ENCODE measurements at regions not wholly inside any gene's neighbourhood (a gene's known extent, or its start where the extent isn't known, plus 50 kb on each side); places are given as distances from the start of the nearest gene placed in this dataset.

DNA sequence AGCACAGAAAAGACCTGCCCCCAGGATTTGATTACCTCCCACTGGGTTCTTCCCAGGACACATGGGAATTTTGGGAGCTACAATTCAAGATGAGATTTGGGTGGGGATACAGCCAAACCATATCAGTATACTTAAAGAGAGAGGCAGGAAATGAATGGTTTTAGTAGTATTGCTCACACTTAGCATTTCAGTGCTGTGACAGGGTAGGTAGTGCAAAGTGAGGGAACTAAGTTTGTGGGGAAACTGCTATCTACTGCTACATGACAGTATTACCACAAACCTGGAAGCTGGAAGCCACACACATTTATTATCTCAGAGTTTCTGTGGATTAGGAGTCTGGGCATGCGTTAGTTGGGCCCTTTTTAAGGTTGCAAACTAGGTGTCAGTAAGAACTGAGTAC, 450.7 kb downstream of the LPIN1 start:
- ATAC-seq (replicated peaks) = peak; percentile 93
- H3K4me3 Mint-ChIP-seq = no peak overlapping the region
- no peaks in the 10 kb centered on the region for H3K27me3 Mint-ChIP-seq
- H3K27ac Mint-ChIP-seq = no peak overlapping the region
- H3K9me3 Mint-ChIP-seq = peaks cover 4% of the 10 kb centered on the region
- no peaks in the 10 kb centered on the region for H3K36me3 Mint-ChIP-seq (ENCODE audit: low read depth)
- peaks cover 4% of the 10 kb centered on the region for H3K4me1 Mint-ChIP-seq

DNA sequence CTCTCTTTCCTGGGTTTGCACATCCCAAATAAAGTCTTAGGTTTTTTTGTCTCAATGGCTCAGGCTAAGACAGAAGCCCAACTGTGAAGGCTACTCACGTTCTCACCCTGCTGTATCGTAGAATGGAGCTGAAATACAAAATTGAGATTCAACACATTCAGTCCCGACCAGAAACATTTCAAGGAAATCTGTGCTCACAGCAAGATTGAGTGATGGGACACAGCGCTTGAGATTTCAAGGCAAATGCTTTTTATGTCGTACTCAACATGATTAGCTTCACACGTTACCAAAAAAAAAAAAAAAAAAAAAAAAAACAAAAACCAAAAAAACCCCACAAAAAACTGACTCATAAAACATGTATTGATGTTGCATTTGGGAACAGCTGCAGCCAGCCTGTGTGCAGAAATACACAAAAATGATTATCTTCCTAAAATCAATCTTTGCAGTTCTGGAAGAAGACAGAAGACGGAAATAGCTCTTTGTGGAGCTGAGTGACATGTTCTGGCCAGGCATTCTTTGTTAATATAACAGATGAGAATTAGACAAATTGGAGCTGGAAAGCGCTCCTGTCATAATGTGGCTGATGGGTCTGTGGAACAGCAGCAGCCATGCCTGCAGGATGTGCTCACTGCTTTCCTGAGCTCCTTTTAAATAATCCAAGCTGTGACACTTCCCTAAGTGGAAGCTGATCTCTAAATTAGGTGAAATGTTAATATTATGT, 453.2 kb downstream of the LPIN1 start:
- no peak overlapping the region for H3K27ac Mint-ChIP-seq
- H3K27me3 Mint-ChIP-seq = no peaks in the 10 kb centered on the region
- no peak overlapping the region for H3K4me3 Mint-ChIP-seq
- no peak for ATAC-seq (replicated peaks)
- no peaks in the 10 kb centered on the region for H3K36me3 Mint-ChIP-seq (ENCODE audit: low read depth)
- H3K9me3 Mint-ChIP-seq = peaks cover under 1% of the 10 kb centered on the region
- H3K4me1 Mint-ChIP-seq = no peaks in the 10 kb centered on the region

DNA sequence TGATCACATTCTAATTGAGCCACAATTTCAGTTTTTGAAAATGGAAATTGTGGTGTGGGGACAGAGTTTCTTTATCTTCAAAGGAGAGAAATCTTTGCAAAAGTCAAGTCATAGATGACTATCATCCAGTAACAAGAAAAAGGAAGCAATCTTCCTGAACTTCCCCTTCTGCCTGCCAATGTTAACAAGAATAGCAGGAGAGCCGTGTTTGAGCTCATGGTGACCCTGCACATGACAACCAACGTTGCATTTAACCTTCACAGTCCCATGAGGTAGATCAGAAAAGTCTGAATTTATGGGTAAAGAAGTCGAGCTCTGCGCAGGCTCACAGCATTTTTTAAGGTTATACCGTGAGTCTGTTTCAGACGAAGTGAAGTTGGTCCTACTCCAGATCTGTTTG, 454.9 kb downstream of the LPIN1 start:
- Mint-ChIP-seq H3K36me3 (ENCODE audit: low read depth) (no peaks in the 10 kb centered on the region), H3K27me3 (no peaks in the 10 kb centered on the region), H3K4me1 (no peaks in the 10 kb centered on the region), H3K4me3 (no peak overlapping the region), H3K9me3 (no peaks in the 10 kb centered on the region), H3K27ac (no peak overlapping the region)
- no peak for ATAC-seq (replicated peaks)

DNA sequence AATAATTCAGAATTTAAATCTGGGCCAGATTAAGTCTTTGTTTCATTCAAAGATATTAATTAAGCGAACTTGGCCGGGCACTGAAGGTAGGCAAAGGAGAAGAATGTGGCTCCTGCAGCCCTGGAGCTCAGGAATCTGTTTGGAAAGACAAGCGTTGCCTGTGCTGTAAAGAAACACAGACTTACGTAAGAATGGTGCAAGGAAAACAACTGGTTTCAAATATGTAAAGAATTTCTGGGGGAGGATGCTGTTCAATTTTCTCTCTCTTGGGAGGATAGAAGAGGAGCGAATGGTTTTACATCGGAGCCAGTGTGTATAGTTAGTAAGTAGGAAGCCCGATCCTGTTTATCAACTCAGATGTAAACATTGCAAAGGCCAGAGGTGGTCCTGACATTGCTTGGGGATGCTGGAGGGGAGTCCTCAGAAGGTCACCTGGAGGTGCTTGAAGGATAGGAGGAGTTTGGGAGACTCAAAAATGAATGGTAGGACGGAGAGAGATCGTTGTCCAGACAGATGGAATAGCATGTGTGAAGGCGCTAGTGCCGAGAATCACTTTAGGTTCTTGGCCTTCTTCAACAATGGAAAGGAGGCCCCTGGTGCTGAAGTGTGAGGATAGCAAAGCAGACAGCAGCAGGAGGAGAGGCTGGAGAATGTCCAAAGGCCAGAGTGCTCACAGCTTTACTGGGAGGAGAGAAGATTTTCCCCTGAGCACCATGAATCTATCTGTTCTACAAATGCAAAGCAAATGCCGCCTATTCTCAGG, 456.1 kb downstream of the LPIN1 start:
- Mint-ChIP-seq H3K4me1 (no peaks in the 10 kb centered on the region), H3K9me3 (no peaks in the 10 kb centered on the region), H3K36me3 (ENCODE audit: low read depth) (no peaks in the 10 kb centered on the region), H3K27me3 (no peaks in the 10 kb centered on the region), H3K27ac (no peak overlapping the region), H3K4me3 (no peak overlapping the region)
- no peak for ATAC-seq (replicated peaks)

DNA sequence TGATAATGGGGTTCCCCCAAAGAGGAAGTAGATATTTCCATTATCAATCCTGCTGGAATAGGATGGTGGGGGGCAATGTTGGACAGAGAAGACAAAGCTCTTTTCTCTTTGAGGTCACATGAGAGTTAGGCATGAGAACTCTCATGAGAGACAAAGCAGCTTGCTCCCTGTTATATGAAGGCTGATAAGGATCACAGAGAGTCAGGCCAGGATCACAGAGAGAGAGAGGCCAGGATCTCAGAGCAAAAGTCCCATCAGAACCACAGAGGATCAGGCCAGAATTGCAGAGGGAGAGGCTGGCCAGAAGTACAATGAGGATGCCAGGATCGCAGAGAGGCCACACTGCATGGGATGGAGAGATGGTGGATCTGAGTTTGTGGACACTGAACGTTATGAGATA, 457.1 kb downstream of the LPIN1 start:
- Mint-ChIP-seq H3K4me1 (no peaks in the 10 kb centered on the region), H3K9me3 (no peaks in the 10 kb centered on the region), H3K27ac (no peak overlapping the region), H3K36me3 (ENCODE audit: low read depth) (no peaks in the 10 kb centered on the region), H3K27me3 (no peaks in the 10 kb centered on the region), H3K4me3 (no peak overlapping the region)
- no peak for ATAC-seq (replicated peaks)

- no peak overlapping the region for H3K27ac Mint-ChIP-seq
- no peaks in the 10 kb centered on the region for H3K9me3 Mint-ChIP-seq
Observed at GRCh38 chr2:12205086-12205485, 458.7 kb downstream of the LPIN1 start.

DNA sequence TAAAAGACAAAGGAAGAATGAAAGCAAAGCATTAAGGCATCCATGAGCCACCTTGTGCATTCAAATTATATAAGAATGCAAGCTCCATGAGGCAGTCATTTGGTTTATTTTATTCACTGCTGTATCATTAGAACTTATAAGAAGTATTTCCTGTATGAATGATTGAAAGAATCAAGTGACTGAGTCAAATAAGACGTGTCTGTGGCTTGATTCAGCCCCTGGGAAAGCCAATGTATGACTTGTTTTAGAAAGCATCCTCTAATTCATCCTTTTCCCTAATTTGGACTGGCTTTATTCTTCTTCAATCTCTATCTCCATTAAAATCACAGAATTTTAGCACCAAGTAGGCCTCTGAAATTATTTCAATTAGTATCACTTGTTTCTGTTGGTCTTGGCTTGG, 461.1 kb downstream of the LPIN1 start:
- Mint-ChIP-seq H3K4me3 (no peak overlapping the region), H3K36me3 (ENCODE audit: low read depth) (no peaks in the 10 kb centered on the region), H3K9me3 (no peaks in the 10 kb centered on the region), H3K4me1 (no peaks in the 10 kb centered on the region), H3K27ac (no peak overlapping the region), H3K27me3 (no peaks in the 10 kb centered on the region)
- ATAC-seq (replicated peaks) = no peak

More at GRCh38 chr2:12205086-12205485, 458.7 kb downstream of the LPIN1 start:
- Mint-ChIP-seq H3K4me1 (no peaks in the 10 kb centered on the region), H3K27me3 (no peaks in the 10 kb centered on the region), H3K4me3 (no peak overlapping the region), H3K36me3 (ENCODE audit: low read depth) (no peaks in the 10 kb centered on the region)
- no peak for ATAC-seq (replicated peaks)

- no peaks in the 10 kb centered on the region for H3K9me3 Mint-ChIP-seq
- H3K4me3 Mint-ChIP-seq = no peak overlapping the region
- H3K27me3 Mint-ChIP-seq = no peaks in the 10 kb centered on the region
- no peak for ATAC-seq (replicated peaks)
- H3K4me1 Mint-ChIP-seq = no peaks in the 10 kb centered on the region
- no peak overlapping the region for H3K27ac Mint-ChIP-seq
- no peaks in the 10 kb centered on the region for H3K36me3 Mint-ChIP-seq (ENCODE audit: low read depth)
Observed at GRCh38 chr2:12210016-12210933, 463.8 kb downstream of the LPIN1 start.

DNA sequence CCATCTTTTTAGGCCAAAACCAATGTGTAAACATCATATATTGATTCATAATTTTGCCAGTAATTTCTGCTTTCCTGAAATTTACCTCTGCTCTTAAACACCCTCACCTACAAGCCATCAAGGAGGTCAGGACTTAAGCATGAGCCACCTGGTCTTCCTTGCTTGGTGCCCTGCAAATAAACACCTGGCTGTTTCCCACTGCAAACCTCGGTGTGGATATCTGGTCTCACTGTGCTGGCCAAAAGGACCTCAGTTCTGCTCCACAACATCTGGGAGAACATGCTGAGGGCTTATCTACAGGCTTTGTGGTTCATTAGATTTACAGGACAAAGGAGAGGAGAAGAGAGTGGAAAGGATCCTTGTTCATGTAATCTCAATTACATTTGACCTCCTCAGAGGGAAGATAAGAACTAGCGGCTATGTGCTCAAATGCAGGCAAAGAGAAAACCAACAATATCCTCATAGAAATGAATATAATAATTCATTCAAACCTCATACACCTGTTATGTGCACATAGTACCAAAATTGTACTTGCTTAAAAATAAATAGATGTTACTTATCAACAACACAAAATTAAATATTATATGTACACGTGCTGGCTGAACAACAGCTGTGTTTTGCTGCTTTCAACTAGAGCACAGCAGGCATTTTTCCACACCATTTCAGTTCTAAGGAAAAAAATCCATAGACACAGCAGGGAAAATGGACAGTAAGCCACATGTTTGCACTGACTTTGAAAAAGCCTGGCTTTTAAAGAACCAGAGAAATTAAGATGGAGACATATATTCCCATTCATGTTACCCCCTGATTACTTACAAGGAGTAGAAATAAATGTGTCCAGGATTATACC, 465.1 kb downstream of the LPIN1 start:
- no peaks in the 10 kb centered on the region for H3K27me3 Mint-ChIP-seq
- ATAC-seq (replicated peaks) = no peak
- no peaks in the 10 kb centered on the region for H3K4me1 Mint-ChIP-seq
- H3K9me3 Mint-ChIP-seq = no peaks in the 10 kb centered on the region
- no peak overlapping the region for H3K27ac Mint-ChIP-seq
- H3K4me3 Mint-ChIP-seq = no peak overlapping the region
- no peaks in the 10 kb centered on the region for H3K36me3 Mint-ChIP-seq (ENCODE audit: low read depth)

GRCh38 chr2:12212841-12213597, 466.6 kb downstream of the LPIN1 start:
- Mint-ChIP-seq H3K9me3 (no peaks in the 10 kb centered on the region), H3K27me3 (no peaks in the 10 kb centered on the region), H3K27ac (no peak overlapping the region), H3K4me3 (no peak overlapping the region), H3K36me3 (ENCODE audit: low read depth) (no peaks in the 10 kb centered on the region), H3K4me1 (no peaks in the 10 kb centered on the region)
- peak; percentile 55 for ATAC-seq (replicated peaks)

GRCh38 chr2:12217175-12217574, 470.7 kb downstream of the LPIN1 start:
- peaks cover 6% of the 10 kb centered on the region for H3K9me3 Mint-ChIP-seq
- H3K4me1 Mint-ChIP-seq = no peaks in the 10 kb centered on the region
- no peaks in the 10 kb centered on the region for H3K36me3 Mint-ChIP-seq (ENCODE audit: low read depth)
- ATAC-seq (replicated peaks) = no peak
- no peak overlapping the region for H3K4me3 Mint-ChIP-seq
- H3K27me3 Mint-ChIP-seq = no peaks in the 10 kb centered on the region
- no peak overlapping the region for H3K27ac Mint-ChIP-seq

DNA sequence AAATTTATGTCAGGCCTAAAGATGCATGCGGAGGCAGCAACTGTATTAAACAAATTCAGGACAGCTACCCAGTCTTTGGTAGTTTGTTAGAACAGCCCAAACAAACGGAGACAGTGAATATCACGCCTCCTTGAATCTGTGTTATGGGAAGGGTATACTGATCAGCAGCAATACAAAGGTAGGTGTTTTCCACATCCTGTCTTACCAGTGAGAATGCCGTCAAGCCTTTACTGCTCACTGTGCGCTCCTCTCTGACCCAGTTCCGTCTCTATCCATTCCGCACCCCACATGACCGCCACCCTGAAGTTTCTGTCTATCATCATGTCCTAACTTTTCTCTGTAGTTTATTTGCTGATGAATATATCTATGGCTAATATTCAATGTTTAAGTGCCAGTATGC, 473.3 kb downstream of the LPIN1 start:
- H3K4me3 Mint-ChIP-seq = no peak overlapping the region
- H3K36me3 Mint-ChIP-seq (ENCODE audit: low read depth) = no peaks in the 10 kb centered on the region
- no peak for ATAC-seq (replicated peaks)
- H3K9me3 Mint-ChIP-seq = peaks cover 18% of the 10 kb centered on the region
- no peaks in the 10 kb centered on the region for H3K27me3 Mint-ChIP-seq
- no peak overlapping the region for H3K27ac Mint-ChIP-seq
- no peaks in the 10 kb centered on the region for H3K4me1 Mint-ChIP-seq

DNA sequence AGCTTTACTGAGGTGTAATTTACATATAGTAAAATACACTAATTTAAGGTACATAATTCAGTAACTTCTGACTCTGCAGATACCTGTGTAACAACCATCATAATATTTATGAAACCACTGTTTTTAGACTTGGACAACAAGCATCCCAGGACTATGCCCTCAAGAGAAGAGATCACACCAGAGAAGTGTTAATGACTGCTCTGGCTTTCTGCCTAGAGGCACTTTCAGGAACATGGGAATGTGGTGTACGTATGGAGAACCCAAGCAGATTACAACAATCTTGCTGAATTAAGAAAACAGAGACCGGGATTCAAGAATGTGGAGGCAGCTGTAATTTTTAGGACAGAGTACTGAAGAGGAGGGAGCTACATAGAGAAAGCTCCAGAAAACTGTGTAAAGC, 475.2 kb downstream of the LPIN1 start:
- ATAC-seq (replicated peaks) = no peak
- no peak overlapping the region for H3K27ac Mint-ChIP-seq
- no peak overlapping the region for H3K4me3 Mint-ChIP-seq
- peaks cover 22% of the 10 kb centered on the region for H3K9me3 Mint-ChIP-seq
- no peaks in the 10 kb centered on the region for H3K27me3 Mint-ChIP-seq
- no peaks in the 10 kb centered on the region for H3K36me3 Mint-ChIP-seq (ENCODE audit: low read depth)
- no peaks in the 10 kb centered on the region for H3K4me1 Mint-ChIP-seq
